Keratinocyte (primary cell): ENCODE measurements at regions not wholly inside any gene's neighbourhood (a gene's known extent, or its start where the extent isn't known, plus 50 kb on each side); places are given as distances from the start of the nearest gene placed in this dataset.

ENCODE experiments used
- DNase-seq: peaks from one replicate; pipeline ENCODE4 v3.0.0-alpha.2; 2011; ENCODE audit warnings: low read depth, missing footprints, low spot score
- FAIRE-seq: peaks from 2 replicates; lab custom pipeline; 2011; peaks lifted over from hg19 to GRCh38; lab: Jason Lieb, UNC
- H2AFZ ChIP-seq: 2 replicates; pipeline ENCODE4 v1.6.0; 2012; ENCODE audit warnings: low read length, control low read depth, inconsistent platforms; ENCODE audit not compliant: control insufficient read depth
- H3K27ac ChIP-seq: 2 replicates; pipeline ENCODE4 v1.5.1; 2011; ENCODE audit warnings: low read length; ENCODE audit not compliant: control insufficient read depth, insufficient read depth
- H3K27me3 ChIP-seq: 3 replicates; pipeline ENCODE4 v1.6.0; 2011; ENCODE audit warnings: low read length; ENCODE audit not compliant: control insufficient read depth, insufficient read depth; ENCODE audit errors: extremely low read depth
- H3K36me3 ChIP-seq, 2 experiments: 2 replicates in 1 of 2; 3 replicates in 1 of 2; pipeline ENCODE4 v1.5.1; 2011; ENCODE audit warnings: low read length in 2 of 2, mild to moderate bottlenecking in 1 of 2; ENCODE audit not compliant: control insufficient read depth in 2 of 2, insufficient read depth in 2 of 2; ENCODE audit errors: extremely low read depth in 1 of 2
- H3K4me1 ChIP-seq: 3 replicates; pipeline ENCODE4 v1.5.1; 2011; ENCODE audit warnings: low read length; ENCODE audit not compliant: control insufficient read depth, insufficient read depth; ENCODE audit errors: extremely low read depth
- H3K4me2 ChIP-seq: 3 replicates; pipeline ENCODE4 v1.6.0; 2011; ENCODE audit warnings: low read depth, low read length; ENCODE audit not compliant: control insufficient read depth, insufficient read depth; ENCODE audit errors: extremely low read depth
- H3K4me3 ChIP-seq, 3 experiments: fragments of 200-600 bp in 1 of 3; sonication (generic) in 1 of 3; 2 replicates in 2 of 3; 3 replicates in 1 of 3; pipeline ENCODE4 v1.5.1; 2011 to 2016; ENCODE audit warnings: low read length in 3 of 3, mild to moderate bottlenecking in 3 of 3, control low read depth in 2 of 3, inconsistent platforms in 1 of 3, low read depth in 1 of 3, mixed read lengths in 1 of 3, mixed run types in 1 of 3, moderate library complexity in 1 of 3; ENCODE audit not compliant: control insufficient read depth in 2 of 3, insufficient read depth in 2 of 3; ENCODE audit errors: extremely low read depth in 1 of 3
- H3K79me2 ChIP-seq: 2 replicates; pipeline ENCODE4 v1.6.0; 2012; ENCODE audit warnings: low read length; ENCODE audit not compliant: control insufficient read depth, insufficient read depth
- H3K9ac ChIP-seq: 3 replicates; pipeline ENCODE4 v1.6.0; 2011; ENCODE audit warnings: low read length; ENCODE audit not compliant: control insufficient read depth, insufficient read depth; ENCODE audit errors: extremely low read depth
- H3K9me1 ChIP-seq: 3 replicates; pipeline ENCODE4 v1.6.0; 2011; ENCODE audit warnings: low read length; ENCODE audit not compliant: control insufficient read depth, insufficient read depth; ENCODE audit errors: extremely low read depth
- H3K9me3 ChIP-seq: 2 replicates; pipeline ENCODE4 v1.5.1; 2012; ENCODE audit warnings: low read depth, low read length; ENCODE audit not compliant: control insufficient read depth
- H4K20me1 ChIP-seq: 3 replicates; pipeline ENCODE4 v1.6.0; 2011; ENCODE audit warnings: low read length; ENCODE audit not compliant: control insufficient read depth, insufficient read depth; ENCODE audit errors: extremely low read depth
- EZH2 ChIP-seq: IDR thresholded peaks from one replicate; pipeline ENCODE4 v1.6.1; 2012; ENCODE audit warnings: inconsistent platforms, mild to moderate bottlenecking, low read length, moderate library complexity
- dilution Hi-C: fragments of 300-500 bp; cut with MboI; formaldehyde crosslinking; loops from one replicate; pipeline ENCODE4 v1.7.0; 2020; ENCODE audit warnings: low sequenced_read_pairs; ENCODE audit not compliant: extremely low pct_ligation_motif_present
- TF ChIP-seq, protein P1 (sequence below), 3 experiments: IDR thresholded peaks in 1 of 3; conservative IDR thresholded peaks in 1 of 3; optimal IDR thresholded peaks in 1 of 3; 2 replicates in 2 of 3; 3 replicates in 1 of 3; pipeline versions ENCODE3 to v1.5.1; 2011; ENCODE audit warnings: low read length in 3 of 3, mild to moderate bottlenecking in 3 of 3, moderate library complexity in 2 of 3, control low read depth in 1 of 3, inconsistent platforms in 1 of 3; ENCODE audit not compliant: insufficient read depth in 2 of 3; ENCODE audit errors: extremely low read depth in 1 of 3

GRCh38 chr5:107796797-107797196 lies 126.1 kb upstream of the EFNA5 start:
- Histone ChIP-seq H3K9me3 (no peaks in the 10 kb centered on the region), H3K79me2 (no peaks in the 10 kb centered on the region), H2AFZ (no peak overlapping the region), H3K27ac (no peak overlapping the region), H3K36me3 (no peaks in the 10 kb centered on the region), H3K4me1 (no peaks in the 10 kb centered on the region), H3K9ac (no peak overlapping the region), H4K20me1 (no peaks in the 10 kb centered on the region), H3K27me3 (no peaks in the 10 kb centered on the region), H3K9me1 (no peaks in the 10 kb centered on the region), H3K4me3 (no peak overlapping the region), H3K4me2 (no peak overlapping the region)
- dilution Hi-C loops: no loop called here
- DNase-seq (no peak), FAIRE-seq (no peak)
- TF ChIP-seq, protein P1, sequence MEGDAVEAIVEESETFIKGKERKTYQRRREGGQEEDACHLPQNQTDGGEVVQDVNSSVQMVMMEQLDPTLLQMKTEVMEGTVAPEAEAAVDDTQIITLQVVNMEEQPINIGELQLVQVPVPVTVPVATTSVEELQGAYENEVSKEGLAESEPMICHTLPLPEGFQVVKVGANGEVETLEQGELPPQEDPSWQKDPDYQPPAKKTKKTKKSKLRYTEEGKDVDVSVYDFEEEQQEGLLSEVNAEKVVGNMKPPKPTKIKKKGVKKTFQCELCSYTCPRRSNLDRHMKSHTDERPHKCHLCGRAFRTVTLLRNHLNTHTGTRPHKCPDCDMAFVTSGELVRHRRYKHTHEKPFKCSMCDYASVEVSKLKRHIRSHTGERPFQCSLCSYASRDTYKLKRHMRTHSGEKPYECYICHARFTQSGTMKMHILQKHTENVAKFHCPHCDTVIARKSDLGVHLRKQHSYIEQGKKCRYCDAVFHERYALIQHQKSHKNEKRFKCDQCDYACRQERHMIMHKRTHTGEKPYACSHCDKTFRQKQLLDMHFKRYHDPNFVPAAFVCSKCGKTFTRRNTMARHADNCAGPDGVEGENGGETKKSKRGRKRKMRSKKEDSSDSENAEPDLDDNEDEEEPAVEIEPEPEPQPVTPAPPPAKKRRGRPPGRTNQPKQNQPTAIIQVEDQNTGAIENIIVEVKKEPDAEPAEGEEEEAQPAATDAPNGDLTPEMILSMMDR (optimal IDR thresholded peaks at IDR 0.05 in 1 of 3, IDR thresholded peaks at IDR 0.05 in 1 of 3, conservative IDR thresholded peaks at IDR 0.05 in 1 of 3; ENCODE audit: extremely low read depth in 1 of 3, insufficient read depth in 2 of 3, low read length in 3 of 3): no peak
- TF ChIP-seq EZH2: no peak

DNA sequence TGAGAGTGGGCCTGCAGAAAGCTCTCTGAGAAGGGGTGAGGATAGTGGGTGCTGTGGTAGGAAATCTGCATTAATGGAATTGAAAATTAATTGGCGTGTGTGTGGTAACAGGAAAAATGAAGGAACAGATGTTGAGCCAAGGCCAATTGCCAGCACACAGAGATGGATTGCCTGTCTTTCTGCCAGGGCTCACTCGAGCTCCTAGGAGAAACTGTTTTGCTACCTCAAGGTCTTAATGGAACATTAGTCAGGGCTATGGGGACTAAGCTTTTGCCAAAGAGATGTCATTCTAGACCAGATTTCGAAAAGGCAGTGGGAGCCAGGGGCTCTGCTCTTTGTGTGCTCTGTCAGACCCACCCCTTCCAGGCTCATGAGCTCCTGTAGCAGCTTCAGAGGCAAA lies 124.0 kb upstream of the EFNA5 start:
- Histone ChIP-seq H3K4me1 (no peaks in the 10 kb centered on the region), H3K4me3 (no peak overlapping the region), H3K36me3 (no peaks in the 10 kb centered on the region), H3K79me2 (no peaks in the 10 kb centered on the region), H3K9ac (no peak overlapping the region), H3K27ac (no peak overlapping the region), H3K9me1 (no peaks in the 10 kb centered on the region), H3K9me3 (no peaks in the 10 kb centered on the region), H4K20me1 (no peaks in the 10 kb centered on the region), H3K27me3 (no peaks in the 10 kb centered on the region), H2AFZ (no peak overlapping the region), H3K4me2 (no peak overlapping the region)
- no peak for TF ChIP-seq EZH2
- TF ChIP-seq, protein P1 (optimal IDR thresholded peaks at IDR 0.05 in 1 of 3, IDR thresholded peaks at IDR 0.05 in 1 of 3, conservative IDR thresholded peaks at IDR 0.05 in 1 of 3; ENCODE audit: extremely low read depth in 1 of 3, insufficient read depth in 2 of 3, low read length in 3 of 3): no peak
- FAIRE-seq (no peak), DNase-seq (no peak)
- dilution Hi-C loops: no loop called here
